ENCODE measurements at regions not wholly inside any gene's neighbourhood (a gene's known extent, or its start where the extent isn't known, plus 50 kb on each side); places are given as distances from the start of the nearest gene placed in this dataset.

DNA sequence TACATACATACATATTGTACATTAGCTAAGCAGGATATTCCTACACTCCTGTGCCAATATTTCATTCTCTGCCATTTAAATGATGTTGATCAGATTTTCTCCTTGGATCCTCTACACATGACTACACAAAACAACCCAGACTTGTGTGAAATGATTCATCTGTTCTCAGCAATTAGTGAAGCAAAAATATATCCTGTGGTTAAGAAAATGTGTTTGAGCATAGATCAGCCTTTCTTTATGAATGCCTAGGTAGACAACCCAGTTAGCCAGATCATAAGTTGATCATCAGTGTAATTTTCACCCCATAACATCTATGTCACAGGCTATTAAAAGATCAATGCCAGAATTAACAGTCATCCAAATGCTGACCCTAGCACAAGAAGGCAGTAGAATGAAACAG, 275.2 kb upstream of the EDNRB start:
- Histone ChIP-seq H3K27ac (ENCODE audit: extremely low read length, insufficient read depth, low read length) (no peak overlapping the region), H3K27me3 (ENCODE audit: control insufficient read depth in 1 of 2, insufficient read depth in 2 of 2, low read length in 2 of 2) (no peaks in the 10 kb centered on the region), H3K79me2 (ENCODE audit: insufficient read depth, low read length) (no peaks in the 10 kb centered on the region), H3K4me2 (ENCODE audit: low read depth, low read length) (no peak overlapping the region), H3K36me3 (replicated peaks in 1 of 2; ENCODE audit: control insufficient read depth in 1 of 2, insufficient read depth in 2 of 2, low read length in 2 of 2) (no peaks in the 10 kb centered on the region), H3K9me3 (ENCODE audit: low read length) (no peaks in the 10 kb centered on the region), H4K20me1 (ENCODE audit: insufficient read depth, low read length) (no peaks in the 10 kb centered on the region), H3K4me3 (replicated peaks in 1 of 3; ENCODE audit: insufficient read depth in 1 of 3, low read depth in 2 of 3, low read length in 3 of 3) (no peak overlapping the region), H3K9ac (ENCODE audit: insufficient read depth, low read depth, low read length) (no peak overlapping the region), H3K4me1 (ENCODE audit: insufficient read depth, low read length) (no peaks in the 10 kb centered on the region), H2AFZ (ENCODE audit: low read length) (no peak overlapping the region)
- TF ChIP-seq, protein P1, sequence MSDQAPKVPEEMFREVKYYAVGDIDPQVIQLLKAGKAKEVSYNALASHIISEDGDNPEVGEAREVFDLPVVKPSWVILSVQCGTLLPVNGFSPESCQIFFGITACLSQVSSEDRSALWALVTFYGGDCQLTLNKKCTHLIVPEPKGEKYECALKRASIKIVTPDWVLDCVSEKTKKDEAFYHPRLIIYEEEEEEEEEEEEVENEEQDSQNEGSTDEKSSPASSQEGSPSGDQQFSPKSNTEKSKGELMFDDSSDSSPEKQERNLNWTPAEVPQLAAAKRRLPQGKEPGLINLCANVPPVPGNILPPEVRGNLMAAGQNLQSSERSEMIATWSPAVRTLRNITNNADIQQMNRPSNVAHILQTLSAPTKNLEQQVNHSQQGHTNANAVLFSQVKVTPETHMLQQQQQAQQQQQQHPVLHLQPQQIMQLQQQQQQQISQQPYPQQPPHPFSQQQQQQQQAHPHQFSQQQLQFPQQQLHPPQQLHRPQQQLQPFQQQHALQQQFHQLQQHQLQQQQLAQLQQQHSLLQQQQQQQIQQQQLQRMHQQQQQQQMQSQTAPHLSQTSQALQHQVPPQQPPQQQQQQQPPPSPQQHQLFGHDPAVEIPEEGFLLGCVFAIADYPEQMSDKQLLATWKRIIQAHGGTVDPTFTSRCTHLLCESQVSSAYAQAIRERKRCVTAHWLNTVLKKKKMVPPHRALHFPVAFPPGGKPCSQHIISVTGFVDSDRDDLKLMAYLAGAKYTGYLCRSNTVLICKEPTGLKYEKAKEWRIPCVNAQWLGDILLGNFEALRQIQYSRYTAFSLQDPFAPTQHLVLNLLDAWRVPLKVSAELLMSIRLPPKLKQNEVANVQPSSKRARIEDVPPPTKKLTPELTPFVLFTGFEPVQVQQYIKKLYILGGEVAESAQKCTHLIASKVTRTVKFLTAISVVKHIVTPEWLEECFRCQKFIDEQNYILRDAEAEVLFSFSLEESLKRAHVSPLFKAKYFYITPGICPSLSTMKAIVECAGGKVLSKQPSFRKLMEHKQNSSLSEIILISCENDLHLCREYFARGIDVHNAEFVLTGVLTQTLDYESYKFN (CRISPR knock-in tag; conservative IDR thresholded peaks at IDR 0.05): no peak
- TF ChIP-seq FOSL2 (CRISPR knock-in tag; IDR thresholded peaks at IDR 0.05) (no peak), KDM4B (CRISPR knock-in tag; IDR thresholded peaks at IDR 0.05) (no peak), SCMH1 (CRISPR knock-in tag; IDR thresholded peaks at IDR 0.05; ENCODE audit: borderline replicate concordance) (no peak), ZNF644 (CRISPR knock-in tag; IDR thresholded peaks at IDR 0.05; ENCODE audit: low read depth) (no peak), ZNF839 (CRISPR knock-in tag; IDR thresholded peaks at IDR 0.05; ENCODE audit: borderline replicate concordance) (no peak), ZNF558 (CRISPR knock-in tag; IDR thresholded peaks at IDR 0.05; ENCODE audit: borderline replicate concordance) (no peak), JUN (CRISPR knock-in tag; IDR thresholded peaks at IDR 0.05) (no peak), ASH2L (IDR thresholded peaks at IDR 0.05; ENCODE audit: insufficient read length, low read depth, low read length) (no peak), NKX3-1 (CRISPR knock-in tag; IDR thresholded peaks at IDR 0.05) (no peak), SIN3B (IDR thresholded peaks at IDR 0.05; ENCODE audit: low read length) (no peak), PAWR (CRISPR knock-in tag; IDR thresholded peaks at IDR 0.05; ENCODE audit: borderline replicate concordance) (no peak), ZNF615 (CRISPR knock-in tag; IDR thresholded peaks at IDR 0.05; ENCODE audit: borderline replicate concordance) (no peak), ZNF121 (CRISPR knock-in tag; IDR thresholded peaks at IDR 0.05) (no peak)
- TF ChIP-seq, protein P2, sequence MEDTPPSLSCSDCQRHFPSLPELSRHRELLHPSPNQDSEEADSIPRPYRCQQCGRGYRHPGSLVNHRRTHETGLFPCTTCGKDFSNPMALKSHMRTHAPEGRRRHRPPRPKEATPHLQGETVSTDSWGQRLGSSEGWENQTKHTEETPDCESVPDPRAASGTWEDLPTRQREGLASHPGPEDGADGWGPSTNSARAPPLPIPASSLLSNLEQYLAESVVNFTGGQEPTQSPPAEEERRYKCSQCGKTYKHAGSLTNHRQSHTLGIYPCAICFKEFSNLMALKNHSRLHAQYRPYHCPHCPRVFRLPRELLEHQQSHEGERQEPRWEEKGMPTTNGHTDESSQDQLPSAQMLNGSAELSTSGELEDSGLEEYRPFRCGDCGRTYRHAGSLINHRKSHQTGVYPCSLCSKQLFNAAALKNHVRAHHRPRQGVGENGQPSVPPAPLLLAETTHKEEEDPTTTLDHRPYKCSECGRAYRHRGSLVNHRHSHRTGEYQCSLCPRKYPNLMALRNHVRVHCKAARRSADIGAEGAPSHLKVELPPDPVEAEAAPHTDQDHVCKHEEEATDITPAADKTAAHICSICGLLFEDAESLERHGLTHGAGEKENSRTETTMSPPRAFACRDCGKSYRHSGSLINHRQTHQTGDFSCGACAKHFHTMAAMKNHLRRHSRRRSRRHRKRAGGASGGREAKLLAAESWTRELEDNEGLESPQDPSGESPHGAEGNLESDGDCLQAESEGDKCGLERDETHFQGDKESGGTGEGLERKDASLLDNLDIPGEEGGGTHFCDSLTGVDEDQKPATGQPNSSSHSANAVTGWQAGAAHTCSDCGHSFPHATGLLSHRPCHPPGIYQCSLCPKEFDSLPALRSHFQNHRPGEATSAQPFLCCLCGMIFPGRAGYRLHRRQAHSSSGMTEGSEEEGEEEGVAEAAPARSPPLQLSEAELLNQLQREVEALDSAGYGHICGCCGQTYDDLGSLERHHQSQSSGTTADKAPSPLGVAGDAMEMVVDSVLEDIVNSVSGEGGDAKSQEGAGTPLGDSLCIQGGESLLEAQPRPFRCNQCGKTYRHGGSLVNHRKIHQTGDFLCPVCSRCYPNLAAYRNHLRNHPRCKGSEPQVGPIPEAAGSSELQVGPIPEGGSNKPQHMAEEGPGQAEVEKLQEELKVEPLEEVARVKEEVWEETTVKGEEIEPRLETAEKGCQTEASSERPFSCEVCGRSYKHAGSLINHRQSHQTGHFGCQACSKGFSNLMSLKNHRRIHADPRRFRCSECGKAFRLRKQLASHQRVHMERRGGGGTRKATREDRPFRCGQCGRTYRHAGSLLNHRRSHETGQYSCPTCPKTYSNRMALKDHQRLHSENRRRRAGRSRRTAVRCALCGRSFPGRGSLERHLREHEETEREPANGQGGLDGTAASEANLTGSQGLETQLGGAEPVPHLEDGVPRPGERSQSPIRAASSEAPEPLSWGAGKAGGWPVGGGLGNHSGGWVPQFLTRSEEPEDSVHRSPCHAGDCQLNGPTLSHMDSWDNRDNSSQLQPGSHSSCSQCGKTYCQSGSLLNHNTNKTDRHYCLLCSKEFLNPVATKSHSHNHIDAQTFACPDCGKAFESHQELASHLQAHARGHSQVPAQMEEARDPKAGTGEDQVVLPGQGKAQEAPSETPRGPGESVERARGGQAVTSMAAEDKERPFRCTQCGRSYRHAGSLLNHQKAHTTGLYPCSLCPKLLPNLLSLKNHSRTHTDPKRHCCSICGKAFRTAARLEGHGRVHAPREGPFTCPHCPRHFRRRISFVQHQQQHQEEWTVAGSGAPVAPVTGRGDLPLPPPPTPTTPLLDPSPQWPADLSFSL (CRISPR knock-in tag; IDR thresholded peaks at IDR 0.05): no peak
- TF ChIP-seq, protein P3, sequence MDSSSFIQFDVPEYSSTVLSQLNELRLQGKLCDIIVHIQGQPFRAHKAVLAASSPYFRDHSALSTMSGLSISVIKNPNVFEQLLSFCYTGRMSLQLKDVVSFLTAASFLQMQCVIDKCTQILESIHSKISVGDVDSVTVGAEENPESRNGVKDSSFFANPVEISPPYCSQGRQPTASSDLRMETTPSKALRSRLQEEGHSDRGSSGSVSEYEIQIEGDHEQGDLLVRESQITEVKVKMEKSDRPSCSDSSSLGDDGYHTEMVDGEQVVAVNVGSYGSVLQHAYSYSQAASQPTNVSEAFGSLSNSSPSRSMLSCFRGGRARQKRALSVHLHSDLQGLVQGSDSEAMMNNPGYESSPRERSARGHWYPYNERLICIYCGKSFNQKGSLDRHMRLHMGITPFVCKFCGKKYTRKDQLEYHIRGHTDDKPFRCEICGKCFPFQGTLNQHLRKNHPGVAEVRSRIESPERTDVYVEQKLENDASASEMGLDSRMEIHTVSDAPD (CRISPR knock-in tag; IDR thresholded peaks at IDR 0.05): no peak
- no peak for DNase-seq (ENCODE audit: low spot score)
- no peak for FAIRE-seq
- ChIA-PET CTCF (ENCODE audit: low intra/inter-chr PET ratio, low total read pairs) (no interaction called here), POLR2A (no interaction called here)
- BruUV-seq (replicated peaks): no TSS peak
- intact Hi-C loops (cut with micrococcal nuclease; ENCODE audit: unreplicated experiment) (no loop called here), in situ Hi-C loops (cut with HindIII; ENCODE audit: extremely low pct_ligation_motif_present, low pct_unique_long_range_greater_than_20kb) (no loop called here)
- ATAC-seq: no peak

Data from HepG2 (cell line).